B cell (primary cell): ENCODE measurements at regions not wholly inside any gene's neighbourhood (a gene's known extent, or its start where the extent isn't known, plus 50 kb on each side); places are given as distances from the start of the nearest gene placed in this dataset.

Experiments used
- CTCF ChIP-seq: fragments of 200-600 bp; IDR thresholded peaks from one replicate; pipeline ENCODE4 v1.8.0; 2022; ENCODE audit warnings: antibody characterized with exemption, mild to moderate bottlenecking
- EZH2 ChIP-seq: IDR thresholded peaks from 2 replicates; pipeline ENCODE4 v1.6.1; 2012; ENCODE audit warnings: borderline replicate concordance, low read depth, mild to moderate bottlenecking, moderate library complexity, low read length; ENCODE audit not compliant: insufficient read depth, poor library complexity, severe bottlenecking

- TF ChIP-seq CTCF (no peak), EZH2 (no peak)
Measured at GRCh38 chr11:81886406-81887075, 847.1 kb downstream of the FAM181B start.
